ENCODE measurements at regions not wholly inside any gene's neighbourhood (a gene's known extent, or its start where the extent isn't known, plus 50 kb on each side); places are given as distances from the start of the nearest gene placed in this dataset.
"Not testable (repeated sequence)": the region's sequence is repeated elsewhere in the genome, so short reads cannot be mapped to it uniquely, and the experiment has no call there.

GRCh38 chr7:106344211-106344610, 59.4 kb upstream of the NAMPT start:
- no peak for DNase-seq (ENCODE audit: low spot score)

- not testable (repeated sequence) for DNase-seq (ENCODE audit: low spot score)
Measured at GRCh38 chr7:106342049-106342448, 57.3 kb upstream of the NAMPT start.

DNA sequence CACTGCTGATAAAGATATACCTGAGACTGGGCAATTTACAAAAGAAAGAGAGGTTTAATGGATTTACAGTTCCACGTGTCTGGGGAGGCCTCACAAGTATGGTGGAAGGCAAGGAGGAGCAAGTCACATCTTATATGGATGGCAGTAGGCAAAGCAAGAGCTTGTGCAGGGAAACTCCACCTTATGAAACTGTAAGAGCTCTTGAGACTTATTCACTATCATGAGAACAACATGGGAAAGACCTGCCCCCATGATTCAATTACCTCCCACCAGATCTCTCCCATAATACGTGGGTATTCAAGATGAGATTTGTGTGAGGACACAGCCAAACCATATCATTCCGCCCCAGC, 55.4 kb upstream of the NAMPT start:
- DNase-seq (ENCODE audit: low spot score) = not testable (repeated sequence)

DNA sequence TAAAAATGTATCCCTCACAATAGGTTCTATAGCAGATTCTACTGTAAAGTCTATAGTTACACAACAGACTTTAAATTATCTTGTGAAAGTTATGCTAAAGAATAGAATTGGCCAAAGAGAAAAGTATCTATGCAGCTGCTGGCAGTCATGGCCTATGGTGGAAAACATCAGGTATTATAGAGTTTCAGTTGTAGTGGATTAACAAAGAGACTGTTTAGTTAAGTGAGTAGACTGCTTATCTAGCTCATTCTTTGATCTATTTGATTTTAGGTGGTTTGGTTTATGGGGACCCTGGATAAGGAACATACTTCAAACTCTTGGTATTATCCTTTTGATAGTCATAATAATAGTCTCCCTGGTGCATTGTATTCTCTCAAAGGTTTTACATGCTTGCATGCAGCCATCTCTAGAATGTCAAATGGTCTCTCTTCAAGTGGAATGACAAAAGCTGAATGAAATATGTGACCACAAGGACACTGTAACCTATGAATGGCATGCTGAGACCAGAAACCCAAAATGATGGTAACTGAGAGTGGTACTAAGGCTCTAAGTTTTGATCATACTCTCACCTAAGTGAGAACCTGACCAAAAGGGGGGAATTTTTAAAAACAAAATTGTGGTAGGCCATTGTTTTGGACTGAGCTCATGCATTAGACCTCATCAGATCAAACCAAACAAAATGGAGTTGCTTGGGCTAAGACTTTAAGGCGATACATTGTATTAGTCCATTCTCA, 54.9 kb upstream of the NAMPT start:
- DNase-seq (ENCODE audit: low spot score) = no peak

DNA sequence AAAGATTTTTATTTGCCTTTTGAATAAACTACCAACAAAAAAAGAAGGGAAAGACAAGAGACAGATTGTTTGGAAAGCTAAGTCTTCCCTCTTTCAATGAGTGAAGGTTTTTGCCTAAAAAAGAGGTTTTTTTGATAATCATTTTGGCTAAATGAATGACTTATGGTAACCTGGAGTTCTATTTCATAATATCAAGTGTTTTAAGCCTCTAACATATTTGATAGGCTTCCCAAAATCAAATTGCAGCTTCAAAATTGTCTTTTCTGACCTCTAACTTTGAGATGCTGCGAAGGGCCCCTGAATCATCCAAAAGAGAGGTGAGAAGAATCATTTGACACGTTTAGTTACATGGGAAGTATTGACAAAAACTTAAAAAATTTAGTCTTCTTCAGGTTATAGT, 53.0 kb upstream of the NAMPT start:
- no peak for DNase-seq (ENCODE audit: low spot score)

GRCh38 chr7:106335814-106336213, 51.0 kb upstream of the NAMPT start:
- no peak for DNase-seq (ENCODE audit: low spot score)

All from CD4-positive, alpha-beta T cell treated with Interleukin-2 at 100 ng/mL for 4 hours (primary cell).